ENCODE measurements at regions not wholly inside any gene's neighbourhood (a gene's known extent, or its start where the extent isn't known, plus 50 kb on each side); places are given as distances from the start of the nearest gene placed in this dataset.

DNA sequence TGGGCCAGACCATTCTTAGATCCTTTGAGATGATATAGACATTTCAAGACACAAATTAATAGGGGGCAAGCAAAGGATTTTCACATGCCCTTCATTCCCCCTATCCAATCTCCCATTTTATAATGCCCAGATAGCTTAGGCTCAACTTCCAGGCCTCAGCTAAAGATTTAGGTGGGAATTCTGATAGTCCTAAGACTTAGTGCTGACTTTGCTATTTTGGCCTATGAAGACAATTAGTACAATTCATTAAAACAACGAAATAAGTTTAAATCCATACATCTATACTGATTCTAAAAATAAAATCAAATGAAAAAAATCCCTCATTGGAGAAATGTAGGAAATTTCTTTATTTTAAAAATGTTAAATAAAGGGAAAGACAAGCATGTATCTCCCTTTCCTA lies 259.5 kb downstream of the CBLN4 start:
- Histone ChIP-seq H3K27me3 (no peaks in the 10 kb centered on the region), H3K9me3 (no peaks in the 10 kb centered on the region), H3K36me3 (no peaks in the 10 kb centered on the region), H3K27ac (no peak overlapping the region), H3K4me1 (no peaks in the 10 kb centered on the region), H3K4me3 (no peak overlapping the region)
- no peak for DNase-seq (ENCODE audit: extremely low spot score in 2 of 2)
- intact Hi-C loops (cut with DNase I) = no loop called here
- TF ChIP-seq POLR2AphosphoS5 (IDR thresholded peaks at IDR 0.05; ENCODE audit: insufficient read depth in 1 of 2, low read depth in 1 of 2) (no peak), POLR2A (IDR thresholded peaks at IDR 0.05) (no peak)
- TF ChIP-seq, protein P1, sequence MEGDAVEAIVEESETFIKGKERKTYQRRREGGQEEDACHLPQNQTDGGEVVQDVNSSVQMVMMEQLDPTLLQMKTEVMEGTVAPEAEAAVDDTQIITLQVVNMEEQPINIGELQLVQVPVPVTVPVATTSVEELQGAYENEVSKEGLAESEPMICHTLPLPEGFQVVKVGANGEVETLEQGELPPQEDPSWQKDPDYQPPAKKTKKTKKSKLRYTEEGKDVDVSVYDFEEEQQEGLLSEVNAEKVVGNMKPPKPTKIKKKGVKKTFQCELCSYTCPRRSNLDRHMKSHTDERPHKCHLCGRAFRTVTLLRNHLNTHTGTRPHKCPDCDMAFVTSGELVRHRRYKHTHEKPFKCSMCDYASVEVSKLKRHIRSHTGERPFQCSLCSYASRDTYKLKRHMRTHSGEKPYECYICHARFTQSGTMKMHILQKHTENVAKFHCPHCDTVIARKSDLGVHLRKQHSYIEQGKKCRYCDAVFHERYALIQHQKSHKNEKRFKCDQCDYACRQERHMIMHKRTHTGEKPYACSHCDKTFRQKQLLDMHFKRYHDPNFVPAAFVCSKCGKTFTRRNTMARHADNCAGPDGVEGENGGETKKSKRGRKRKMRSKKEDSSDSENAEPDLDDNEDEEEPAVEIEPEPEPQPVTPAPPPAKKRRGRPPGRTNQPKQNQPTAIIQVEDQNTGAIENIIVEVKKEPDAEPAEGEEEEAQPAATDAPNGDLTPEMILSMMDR (IDR thresholded peaks at IDR 0.05) = no peak

DNA sequence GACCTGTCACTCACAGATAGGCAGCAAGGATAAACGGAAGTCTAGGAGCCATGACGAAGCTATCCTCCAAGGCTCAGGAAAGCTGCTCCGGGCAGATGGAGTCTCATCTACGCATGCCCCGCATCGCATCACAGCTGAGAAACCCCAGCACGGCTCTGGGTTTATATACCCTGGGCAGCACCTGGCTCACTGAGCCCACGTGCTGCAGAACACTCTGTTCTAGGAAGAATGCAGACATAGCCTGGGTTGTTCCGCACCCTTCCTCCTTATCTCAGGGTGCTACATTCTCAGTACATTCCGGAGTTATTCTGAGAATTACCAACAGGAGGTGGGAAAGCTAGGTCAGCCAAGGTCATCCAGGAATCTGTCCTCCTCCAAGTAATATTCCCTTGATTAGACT lies 260.4 kb downstream of the CBLN4 start:
- intact Hi-C loops (cut with DNase I) = no loop called here
- no peaks in the 10 kb centered on the region for H3K4me1 ChIP-seq
- no peaks in the 10 kb centered on the region for H3K27me3 ChIP-seq
- DNase-seq (ENCODE audit: extremely low spot score in 2 of 2) = no peak
- no peak overlapping the region for H3K27ac ChIP-seq
- TF ChIP-seq POLR2AphosphoS5 (IDR thresholded peaks at IDR 0.05; ENCODE audit: insufficient read depth in 1 of 2, low read depth in 1 of 2) = no peak
- TF ChIP-seq, protein P1 (IDR thresholded peaks at IDR 0.05) = no peak
- TF ChIP-seq POLR2A (IDR thresholded peaks at IDR 0.05) = no peak
- no peak overlapping the region for H3K4me3 ChIP-seq
- H3K36me3 ChIP-seq = no peaks in the 10 kb centered on the region
- H3K9me3 ChIP-seq = no peaks in the 10 kb centered on the region

DNA sequence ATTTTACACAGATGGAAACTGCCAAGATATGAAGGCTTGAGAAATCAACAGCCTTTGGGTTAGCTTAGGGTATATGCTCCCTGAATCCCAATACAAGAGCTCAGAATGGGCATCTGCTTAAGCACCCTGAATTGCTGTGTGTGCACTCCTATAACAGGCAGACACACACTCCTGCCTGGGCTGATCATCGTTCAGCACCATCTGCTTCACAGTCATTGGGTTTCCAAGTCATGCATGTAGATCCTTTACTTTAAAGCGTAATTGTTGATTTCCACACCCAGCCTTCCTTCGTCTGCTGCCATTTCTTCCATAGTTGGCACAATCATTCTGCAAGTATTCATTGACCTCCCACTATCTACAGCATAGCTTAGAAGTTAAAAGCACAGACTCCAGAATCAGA lies 263.5 kb downstream of the CBLN4 start:
- Histone ChIP-seq H3K27ac (no peak overlapping the region), H3K36me3 (no peaks in the 10 kb centered on the region), H3K9me3 (no peaks in the 10 kb centered on the region), H3K4me1 (no peaks in the 10 kb centered on the region), H3K4me3 (no peak overlapping the region), H3K27me3 (no peaks in the 10 kb centered on the region)
- intact Hi-C loops (cut with DNase I) = no loop called here
- TF ChIP-seq POLR2A (IDR thresholded peaks at IDR 0.05) (no peak), POLR2AphosphoS5 (IDR thresholded peaks at IDR 0.05; ENCODE audit: insufficient read depth in 1 of 2, low read depth in 1 of 2) (no peak)
- TF ChIP-seq, protein P1 (IDR thresholded peaks at IDR 0.05) = no peak
- DNase-seq (ENCODE audit: extremely low spot score in 2 of 2) = no peak

DNA sequence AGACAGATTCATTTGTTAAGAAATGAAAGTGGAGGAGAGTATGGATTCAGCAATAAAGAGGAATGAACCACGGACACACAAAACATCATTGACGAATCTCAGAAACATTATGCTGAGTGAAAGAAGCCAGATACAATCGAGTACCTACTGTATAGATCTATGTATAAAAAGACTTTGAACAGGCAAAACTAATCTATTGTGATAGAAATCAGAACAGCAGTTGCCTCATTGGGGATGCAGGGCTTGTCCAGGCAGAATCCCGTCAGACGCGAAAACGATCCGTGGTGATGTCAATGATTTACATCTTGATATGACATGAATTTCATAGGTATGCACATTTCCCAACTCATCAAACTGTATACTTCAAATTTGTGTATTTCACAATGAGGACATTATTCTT lies 265.2 kb downstream of the CBLN4 start:
- TF ChIP-seq POLR2AphosphoS5 (IDR thresholded peaks at IDR 0.05; ENCODE audit: insufficient read depth in 1 of 2, low read depth in 1 of 2) (no peak), POLR2A (IDR thresholded peaks at IDR 0.05) (no peak)
- TF ChIP-seq, protein P1 (IDR thresholded peaks at IDR 0.05) = no peak
- intact Hi-C loops (cut with DNase I) = no loop called here
- no peak for DNase-seq (ENCODE audit: extremely low spot score in 2 of 2)

DNA sequence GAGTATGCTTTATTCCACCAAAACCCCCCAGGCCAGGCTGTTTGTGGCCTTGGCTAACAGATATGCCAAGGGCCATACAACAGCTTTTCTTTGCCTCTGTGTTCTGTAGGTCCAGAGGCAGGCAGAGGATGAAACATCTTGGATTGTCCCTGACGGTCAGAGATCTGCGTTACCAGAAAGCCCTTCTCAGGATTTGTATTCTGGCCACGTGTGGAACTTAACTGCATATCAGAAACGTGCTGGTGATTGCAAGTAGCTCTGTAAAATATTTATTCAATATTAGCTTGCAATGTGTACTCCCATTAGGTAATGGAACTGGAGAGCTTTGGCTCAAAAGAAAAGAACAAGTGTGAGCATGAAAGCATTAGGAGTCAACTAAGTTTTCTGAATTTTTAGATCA lies 275.0 kb downstream of the CBLN4 start:
- Histone ChIP-seq H3K36me3 (no peaks in the 10 kb centered on the region), H3K27me3 (no peaks in the 10 kb centered on the region), H3K9me3 (no peaks in the 10 kb centered on the region), H3K4me1 (no peaks in the 10 kb centered on the region), H3K27ac (no peak overlapping the region), H3K4me3 (no peak overlapping the region)
- intact Hi-C loops (cut with DNase I) = no loop called here
- TF ChIP-seq POLR2AphosphoS5 (IDR thresholded peaks at IDR 0.05; ENCODE audit: insufficient read depth in 1 of 2, low read depth in 1 of 2) = no peak
- TF ChIP-seq, protein P1 (IDR thresholded peaks at IDR 0.05) = no peak
- TF ChIP-seq POLR2A (IDR thresholded peaks at IDR 0.05) = no peak
- DNase-seq (ENCODE audit: extremely low spot score in 2 of 2) = no peak

More for the DNA sequence above, 265.2 kb downstream of the CBLN4 start:
- Histone ChIP-seq H3K36me3 (no peaks in the 10 kb centered on the region), H3K9me3 (no peaks in the 10 kb centered on the region), H3K27me3 (no peaks in the 10 kb centered on the region), H3K27ac (no peak overlapping the region), H3K4me3 (no peak overlapping the region), H3K4me1 (no peaks in the 10 kb centered on the region)

Data from vagina (tissue), 2 donors.